IMR-90 (cell line): ENCODE measurements at regions not wholly inside any gene's neighbourhood (a gene's known extent, or its start where the extent isn't known, plus 50 kb on each side); places are given as distances from the start of the nearest gene placed in this dataset.

Source experiments
- ATAC-seq: fragments of 200-7000 bp; cut with Tn5 transposase; 2 replicates; pipeline ENCODE4 v1.9.1; 2020; ENCODE audit warnings: low read depth, mild to moderate bottlenecking, moderate library complexity
- BruUV-seq: library from RNA; stranded (reverse); fragments of 400-500 nt; replicated peaks from 2 replicates; lab custom pipeline; 2021; lab: Mats Ljungman, UMichigan
- CTCF ChIA-PET: fragments of 300-600 bp; formaldehyde crosslinking; extraction: SDS; loops from one replicate; lab custom pipeline; 2021; ENCODE audit warnings: antibody characterized with exemption; lab: Yijun Ruan, JAX
- POLR2A ChIA-PET: fragments of 300-600 bp; sonication (Branson Sonifier 250); formaldehyde crosslinking; loops from one replicate; lab custom pipeline; 2022; ENCODE audit warnings: antibody characterized with exemption; ENCODE audit not compliant: unreplicated experiment; lab: Charles Lee
- DNase-seq: peaks from one replicate; pipeline ENCODE4 v3.0.0; 2013
- H2AFZ ChIP-seq: replicated peaks from 2 replicates; pipeline ENCODE3; 2013; ENCODE audit warnings: low read length, mild to moderate bottlenecking; ENCODE audit not compliant: poor library complexity
- H2AK5ac ChIP-seq: 2 replicates; pipeline ENCODE4 v1.6.1; 2013; ENCODE audit warnings: low read depth, low read length, inconsistent platforms
- H2AK9ac ChIP-seq: replicated peaks from 2 replicates; pipeline ENCODE3; 2013; ENCODE audit warnings: mild to moderate bottlenecking, low read depth, low read length, moderate library complexity; ENCODE audit not compliant: poor library complexity
- H2BK120ac ChIP-seq: 2 replicates; pipeline ENCODE4 v1.6.1; 2013; ENCODE audit warnings: low read depth, low read length, inconsistent platforms
- H2BK15ac ChIP-seq: 3 replicates; pipeline ENCODE4 v1.6.1; 2013; ENCODE audit warnings: low read depth, low read length, inconsistent platforms
- H2BK20ac ChIP-seq: 2 replicates; pipeline ENCODE4 v1.6.1; 2013; ENCODE audit warnings: low read depth, mild to moderate bottlenecking, inconsistent platforms, low read length, moderate library complexity
- H2BK5ac ChIP-seq: 2 replicates; pipeline ENCODE4 v1.6.1; 2013; ENCODE audit warnings: mild to moderate bottlenecking, low read depth, low read length, inconsistent platforms; ENCODE audit not compliant: poor library complexity, severe bottlenecking
- H3K14ac ChIP-seq: replicated peaks from 2 replicates; pipeline ENCODE4 v1.6.1; 2013; ENCODE audit warnings: low read depth, low read length, inconsistent platforms
- H3K18ac ChIP-seq: 2 replicates; pipeline ENCODE4 v1.6.1; 2013; ENCODE audit warnings: low read depth, low read length, control low read depth
- H3K23ac ChIP-seq: 2 replicates; pipeline ENCODE4 v1.6.1; 2013; ENCODE audit warnings: low read depth, low read length, inconsistent platforms
- H3K27ac ChIP-seq: 2 replicates; pipeline ENCODE4 v1.5.1; 2013; ENCODE audit warnings: mild to moderate bottlenecking, control low read depth, low read length; ENCODE audit not compliant: insufficient read depth
- H3K27me3 ChIP-seq: 2 replicates; pipeline ENCODE4 v1.6.1; 2013; ENCODE audit warnings: low read length; ENCODE audit not compliant: control insufficient read depth, insufficient read depth
- H3K36me3 ChIP-seq: 2 replicates; pipeline ENCODE4 v1.6.1; 2013; ENCODE audit warnings: low read length, mixed read lengths; ENCODE audit not compliant: control insufficient read depth, insufficient read depth
- H3K4ac ChIP-seq: 2 replicates; pipeline ENCODE4 v1.6.1; 2013; ENCODE audit warnings: low read depth, low read length, inconsistent platforms
- H3K4me1 ChIP-seq: 2 replicates; pipeline ENCODE4 v1.6.1; 2013; ENCODE audit warnings: low read length, mixed read lengths; ENCODE audit not compliant: control insufficient read depth, insufficient read depth
- H3K4me2 ChIP-seq: 2 replicates; pipeline ENCODE4 v1.6.1; 2013; ENCODE audit warnings: low read depth, mild to moderate bottlenecking, control low read depth, low read length, moderate library complexity
- H3K4me3 ChIP-seq: 2 replicates; pipeline ENCODE4 v1.5.1; 2013; ENCODE audit warnings: low read depth, mild to moderate bottlenecking, control low read depth, low read length, moderate library complexity; ENCODE audit not compliant: insufficient read depth
- H3K56ac ChIP-seq: 2 replicates; pipeline ENCODE4 v1.6.1; 2013; ENCODE audit warnings: low read length, inconsistent platforms; ENCODE audit not compliant: insufficient read depth; ENCODE audit errors: extremely low read depth
- H3K79me1 ChIP-seq, 2 experiments: 2 replicates each; pipeline ENCODE4 v1.6.1; 2013; ENCODE audit warnings: low read length in 2 of 2, inconsistent platforms in 1 of 2, low read depth in 1 of 2
- H3K9ac ChIP-seq: 2 replicates; pipeline ENCODE4 v1.6.1; 2013; ENCODE audit warnings: low read depth, low read length, control low read depth
- H3K9me1 ChIP-seq: 2 replicates; pipeline ENCODE4 v1.6.1; 2013; ENCODE audit warnings: low read length, inconsistent platforms; ENCODE audit not compliant: insufficient read depth
- H3K9me3 ChIP-seq: 2 replicates; pipeline ENCODE4 v1.6.1; 2013; ENCODE audit warnings: low read length; ENCODE audit not compliant: control insufficient read depth, insufficient read depth
- H4K20me1 ChIP-seq: 2 replicates; pipeline ENCODE4 v1.6.1; 2013; ENCODE audit warnings: low read length, inconsistent platforms; ENCODE audit not compliant: insufficient read depth
- H4K5ac ChIP-seq: 2 replicates; pipeline ENCODE4 v1.6.1; 2013; ENCODE audit warnings: mild to moderate bottlenecking, low read depth, low read length, control low read depth
- H4K8ac ChIP-seq, 2 experiments: 2 replicates each; pipeline ENCODE4 v1.6.1; 2013; ENCODE audit warnings: low read depth in 2 of 2, low read length in 2 of 2, control low read depth in 1 of 2, inconsistent platforms in 1 of 2
- H4K91ac ChIP-seq: 2 replicates; pipeline ENCODE4 v1.6.1; 2013; ENCODE audit warnings: low read depth, low read length, inconsistent platforms; ENCODE audit not compliant: insufficient read depth
- CEBPB ChIP-seq: IDR thresholded peaks from 2 replicates; pipeline ENCODE4 v1.6.1; 2012; ENCODE audit warnings: low read depth, low read length, improper control_type of control experiment
- CHD1 ChIP-seq: IDR thresholded peaks from 2 replicates; pipeline ENCODE4 v1.6.1; 2012; ENCODE audit warnings: low read depth, low read length, improper control_type of control experiment
- FOS ChIP-seq: fragments of 150-350 bp; IDR thresholded peaks from 2 replicates; pipeline ENCODE4 v1.6.1; 2016; ENCODE audit warnings: low read depth, low read length
- MAZ ChIP-seq: IDR thresholded peaks from 2 replicates; pipeline ENCODE4 v1.6.1; 2012; ENCODE audit warnings: low read depth, mild to moderate bottlenecking, low read length, improper control_type of control experiment, moderate library complexity, borderline replicate concordance
- POLR2A ChIP-seq: IDR thresholded peaks from 2 replicates; pipeline ENCODE4 v1.6.1; 2012; ENCODE audit warnings: mild to moderate bottlenecking, low read depth, low read length
- RCOR1 ChIP-seq: IDR thresholded peaks from 2 replicates; pipeline ENCODE4 v1.6.1; 2012; ENCODE audit warnings: mild to moderate bottlenecking, low read length, improper control_type of control experiment; ENCODE audit not compliant: insufficient replicate concordance
- WGBS, 2 experiments: methylation state at CpG; one replicate each; pipeline versions ENCODE4 v1.1.5 to v1.1.7; 2013; ENCODE audit warnings: missing lambda C conversion rate in 2 of 2; ENCODE audit not compliant: insufficient read length in 1 of 2; ENCODE audit errors: extremely low coverage in 2 of 2; 5-methylcytosine and 5-hydroxymethylcytosine counted together
- dilution Hi-C: fragments of 300-500 bp; cut with HindIII; formaldehyde crosslinking; loops from one replicate; pipeline ENCODE4 v1.14.3; 2018; ENCODE audit warnings: low sequenced_read_pairs; ENCODE audit not compliant: unreplicated experiment
- in situ Hi-C: fragments of 300-500 bp; cut with MboI; formaldehyde crosslinking; loops from 3 replicates; pipeline ENCODE4 v1.14.3; 2019; ENCODE audit warnings: low sequenced_read_pairs, inconsistent platforms, mixed read lengths
- intact Hi-C: fragments of 100-400 bp; cut with micrococcal nuclease; formaldehyde crosslinking; loops from 2 replicates; pipeline ENCODE4 v1.10.0; 2022
- TF ChIP-seq, protein P1 (sequence below): conservative IDR thresholded peaks from 2 replicates; pipeline ENCODE4 v1.5.1; 2012; ENCODE audit warnings: mild to moderate bottlenecking, low read depth, low read length, improper control_type of control experiment

DNA sequence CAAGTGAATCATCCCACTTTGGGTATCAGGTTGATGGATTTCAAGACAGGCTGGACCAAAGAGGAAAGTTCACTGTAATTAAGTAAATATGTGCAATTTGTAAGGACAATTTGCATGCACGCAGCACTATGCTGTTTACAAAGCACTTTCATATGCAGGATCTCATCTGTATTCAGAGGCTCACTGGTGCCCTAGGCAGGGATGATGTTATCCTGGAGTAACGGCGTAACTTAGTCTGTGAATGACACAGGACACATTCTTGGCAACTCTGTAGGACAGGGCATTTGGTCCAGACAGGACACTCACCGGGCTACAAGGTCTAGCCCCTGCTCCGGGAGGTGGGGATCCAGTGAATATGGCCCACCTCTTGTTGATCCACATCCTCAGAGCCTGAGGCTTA, 365.4 kb upstream of the DUSP10 start:
- POLR2A ChIA-PET: interaction anchor here (0.6 kb wide), 1 partner anchor 344 kb away, joined by 3 read pairs; no protein-coding TSS in a partner anchor
- TF ChIP-seq MAZ: no peak
- TF ChIP-seq CHD1: no peak
- no peak for TF ChIP-seq CEBPB
- TF ChIP-seq RCOR1: no peak
- no peak for TF ChIP-seq POLR2A
- no peak for TF ChIP-seq FOS
- TF ChIP-seq, protein P1, sequence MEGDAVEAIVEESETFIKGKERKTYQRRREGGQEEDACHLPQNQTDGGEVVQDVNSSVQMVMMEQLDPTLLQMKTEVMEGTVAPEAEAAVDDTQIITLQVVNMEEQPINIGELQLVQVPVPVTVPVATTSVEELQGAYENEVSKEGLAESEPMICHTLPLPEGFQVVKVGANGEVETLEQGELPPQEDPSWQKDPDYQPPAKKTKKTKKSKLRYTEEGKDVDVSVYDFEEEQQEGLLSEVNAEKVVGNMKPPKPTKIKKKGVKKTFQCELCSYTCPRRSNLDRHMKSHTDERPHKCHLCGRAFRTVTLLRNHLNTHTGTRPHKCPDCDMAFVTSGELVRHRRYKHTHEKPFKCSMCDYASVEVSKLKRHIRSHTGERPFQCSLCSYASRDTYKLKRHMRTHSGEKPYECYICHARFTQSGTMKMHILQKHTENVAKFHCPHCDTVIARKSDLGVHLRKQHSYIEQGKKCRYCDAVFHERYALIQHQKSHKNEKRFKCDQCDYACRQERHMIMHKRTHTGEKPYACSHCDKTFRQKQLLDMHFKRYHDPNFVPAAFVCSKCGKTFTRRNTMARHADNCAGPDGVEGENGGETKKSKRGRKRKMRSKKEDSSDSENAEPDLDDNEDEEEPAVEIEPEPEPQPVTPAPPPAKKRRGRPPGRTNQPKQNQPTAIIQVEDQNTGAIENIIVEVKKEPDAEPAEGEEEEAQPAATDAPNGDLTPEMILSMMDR: no peak
- Histone ChIP-seq H3K56ac (no peak overlapping the region), H3K23ac (no peak overlapping the region), H2AK5ac (no peak overlapping the region), H3K4ac (no peak overlapping the region), H2BK5ac (no peak overlapping the region), H3K36me3 (no peaks in the 10 kb centered on the region), H2BK20ac (no peak overlapping the region), H3K4me3 (no peak overlapping the region), H2BK15ac (0 out of 3 replicates have a peak overlapping the region, but pooled peaks have one; percentile 3), H2BK120ac (no peak overlapping the region), H2AFZ (peak overlapping the region; percentile 10), H3K9ac (no peak overlapping the region), H3K27me3 (no peaks in the 10 kb centered on the region), H3K79me1 (no peaks in the 10 kb centered on the region), H4K91ac (no peak overlapping the region), H3K4me1 (peaks cover 4% of the 10 kb centered on the region; the same call in 1 of the 2 replicates), H3K4me2 (no peak overlapping the region), H3K18ac (no peak overlapping the region), H4K5ac (no peak overlapping the region), H3K9me3 (no peaks in the 10 kb centered on the region), H3K9me1 (peaks cover 3% of the 10 kb centered on the region; the same call in 1 of the 2 replicates), H4K8ac (no peak overlapping the region), H3K14ac (no peak overlapping the region), H4K20me1 (no peaks in the 10 kb centered on the region), H2AK9ac (no peak overlapping the region), H3K27ac (no peak overlapping the region)
- no TSS peak for BruUV-seq
- DNase-seq (no peak), ATAC-seq (no peak)
- in situ Hi-C loops: no loop called here
- intact Hi-C loops: no loop called here
- CTCF ChIA-PET: interaction anchor here (0.6 kb wide), 1 partner anchor 539 kb away, joined by 6 read pairs; no protein-coding TSS in a partner anchor
- 83% methylated on average over 2 of the region's 5 CpGs; no CpG with 5 or more reads in 1 of the 2 experiments for WGBS, 2 experiments
- dilution Hi-C loops: no loop called here
